Esophagus mucosa (tissue), 1 donor: ENCODE measurements at regions not wholly inside any gene's neighbourhood (a gene's known extent, or its start where the extent isn't known, plus 50 kb on each side); places are given as distances from the start of the nearest gene placed in this dataset.

Source experiments
- ATAC-seq: fragments of 200-7000 bp; cut with Tn5 transposase; one replicate; pipeline ENCODE4 v1.9.1; 2020
- donor health status: DM: yes; HTN: yes; CAD: no.

DNA sequence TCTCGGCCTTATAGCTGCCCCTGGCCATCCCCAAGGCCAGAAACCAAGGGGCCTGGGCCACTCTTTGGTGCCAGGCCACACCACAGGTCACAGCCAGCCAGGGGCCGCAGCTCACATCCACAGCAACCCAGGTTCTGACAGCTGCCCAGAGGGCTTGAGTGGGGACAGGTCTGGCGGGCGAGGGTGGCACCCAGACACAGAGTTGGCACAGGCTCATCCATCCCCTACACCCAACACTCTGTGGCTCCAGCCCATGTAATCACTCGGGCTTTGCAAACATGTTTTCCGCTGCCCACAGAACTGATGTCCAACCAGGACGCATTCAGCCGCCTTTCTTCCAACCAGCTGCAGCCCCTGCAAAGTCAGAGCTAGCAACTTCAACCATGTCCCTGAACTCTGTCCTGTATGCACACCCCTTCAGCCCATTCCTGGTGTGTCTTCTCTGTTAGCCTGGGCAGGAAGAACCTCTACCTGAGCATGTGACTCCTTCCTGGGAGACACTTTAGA, 57.7 kb upstream of the PPP2R2D start:
- ATAC-seq: no peak

- no peak for ATAC-seq
These were observed 56.9 kb upstream of the PPP2R2D start for GRCh38 chr10:131843881-131844284.

GRCh38 chr10:131844529-131845084, 56.2 kb upstream of the PPP2R2D start:
- ATAC-seq: no peak

GRCh38 chr10:131845505-131846239, 55.1 kb upstream of the PPP2R2D start:
- no peak for ATAC-seq

DNA sequence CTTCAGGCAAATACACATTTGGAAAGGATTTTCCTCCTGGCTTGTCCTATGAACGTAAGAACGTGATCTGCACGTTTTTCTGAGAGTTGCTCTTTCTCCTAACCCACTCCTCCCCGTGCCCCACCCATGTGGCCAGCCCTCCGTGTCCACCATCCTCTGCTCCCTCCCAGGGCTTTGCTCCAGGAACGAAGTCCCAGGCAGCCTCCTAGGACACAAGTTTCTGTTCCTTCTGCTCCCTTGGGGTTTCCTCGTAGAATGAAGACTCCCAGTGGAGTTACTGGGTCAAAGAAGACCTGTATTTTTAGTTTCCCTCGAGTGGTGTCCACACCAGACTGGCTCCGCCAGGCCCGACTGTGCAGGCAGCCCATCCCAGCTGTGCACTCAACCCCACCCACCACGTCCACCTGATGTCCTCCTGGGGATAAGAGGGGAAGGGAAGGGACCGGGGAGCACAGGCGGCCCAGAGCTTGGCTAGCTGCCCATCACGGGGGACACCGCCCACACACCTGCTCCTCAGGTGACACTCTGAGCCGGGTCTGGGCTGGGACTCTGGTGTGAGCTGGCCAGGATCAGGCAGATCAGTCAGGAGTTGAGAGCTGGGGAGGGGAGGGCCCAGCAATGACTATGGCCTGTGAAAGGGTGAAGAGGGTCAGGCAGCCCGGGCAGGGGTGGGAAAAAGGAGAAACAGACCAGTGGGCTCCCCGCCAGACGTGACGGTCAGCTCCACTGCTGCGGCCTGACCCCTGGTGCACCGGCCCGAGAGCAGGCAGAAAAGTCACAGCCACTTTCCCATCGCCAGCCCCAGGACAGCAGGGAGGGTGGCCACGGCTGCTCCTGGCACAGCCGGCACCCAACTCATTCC, 54.3 kb upstream of the PPP2R2D start:
- no peak for ATAC-seq

- ATAC-seq: no peak
These were observed 53.5 kb upstream of the PPP2R2D start for GRCh38 chr10:131847241-131847783.

DNA sequence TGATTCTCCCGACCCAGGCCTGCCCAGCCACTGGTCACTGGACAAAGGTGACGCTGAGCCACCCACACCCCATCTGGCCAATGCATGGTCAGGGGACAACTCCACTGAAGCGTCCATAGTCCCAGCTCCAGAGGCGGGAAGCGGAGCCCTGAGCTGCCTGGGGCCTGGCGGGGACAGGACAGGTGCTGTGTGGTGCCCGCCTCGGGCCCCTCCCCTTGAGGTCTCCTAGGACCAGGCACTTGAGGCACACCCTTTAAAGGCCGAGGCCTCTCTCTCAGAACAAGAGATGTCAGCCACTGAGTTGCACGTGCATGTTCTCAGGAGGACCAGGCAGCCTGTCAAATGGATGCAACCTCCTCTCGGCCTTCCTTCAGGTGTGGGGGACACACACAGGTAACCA, 52.5 kb upstream of the PPP2R2D start:
- no peak for ATAC-seq

- no peak for ATAC-seq
These were observed 51.8 kb upstream of the PPP2R2D start for GRCh38 chr10:131848741-131849590.

GRCh38 chr10:131849591-131850382, 51.0 kb upstream of the PPP2R2D start:
- ATAC-seq: no peak

GRCh38 chr10:131850383-131850870, 50.4 kb upstream of the PPP2R2D start:
- ATAC-seq: no peak
